MCF 10A (cell line): ENCODE measurements at regions not wholly inside any gene's neighbourhood (a gene's known extent, or its start where the extent isn't known, plus 50 kb on each side); places are given as distances from the start of the nearest gene placed in this dataset.

Experiments
- BruUV-seq: library from RNA; stranded (reverse); fragments of 400-500 nt; replicated peaks from 2 replicates; lab custom pipeline; 2021; lab: Mats Ljungman, UMichigan
- CTCF ChIA-PET: fragments of 300-600 bp; sonication (Branson Sonifier 250); formaldehyde crosslinking; extraction: SDS; loops from one replicate; lab custom pipeline; 2021; ENCODE audit warnings: antibody characterized with exemption, inconsistent platforms; lab: Yijun Ruan, JAX
- POLR2A ChIA-PET: fragments of 300-600, 350-650 bp; sonication (Branson Sonifier 250); formaldehyde crosslinking; extraction: SDS; loops from one replicate; lab custom pipeline; 2020; ENCODE audit warnings: antibody characterized with exemption, inconsistent platforms; lab: Yijun Ruan, JAX
- DNase-seq: peaks from one replicate; pipeline ENCODE4 v3.0.0-alpha.2; 2018; ENCODE audit not compliant: unreplicated experiment
- H3K27ac Mint-ChIP-seq: one replicate; pipeline ENCODE4 v1.8.0; 2022; ENCODE audit warnings: mild to moderate bottlenecking, low read depth, mixed read lengths; ENCODE audit not compliant: unreplicated experiment
- H3K27me3 Mint-ChIP-seq: one replicate; pipeline ENCODE4 v1.8.0; 2022; ENCODE audit warnings: mixed read lengths; ENCODE audit not compliant: insufficient read depth, unreplicated experiment
- H3K36me3 Mint-ChIP-seq: one replicate; pipeline ENCODE4 v1.8.0; 2022; ENCODE audit warnings: mild to moderate bottlenecking, moderate library complexity, mixed read lengths; ENCODE audit not compliant: insufficient read depth, unreplicated experiment
- H3K4me1 Mint-ChIP-seq: one replicate; pipeline ENCODE4 v1.8.0; 2022; ENCODE audit warnings: mixed read lengths; ENCODE audit not compliant: insufficient read depth, unreplicated experiment
- H3K4me3 Mint-ChIP-seq: one replicate; pipeline ENCODE4 v1.8.0; 2022; ENCODE audit warnings: mild to moderate bottlenecking, moderate library complexity, mixed read lengths; ENCODE audit not compliant: unreplicated experiment
- H3K9me3 Mint-ChIP-seq: one replicate; pipeline ENCODE4 v1.8.0; 2022; ENCODE audit warnings: mixed read lengths; ENCODE audit not compliant: unreplicated experiment
- CTCF ChIP-seq: fragments of 200-600 bp; IDR thresholded peaks from one replicate; pipeline ENCODE4 v1.8.0; 2022; ENCODE audit warnings: antibody characterized with exemption, mild to moderate bottlenecking; ENCODE audit not compliant: unreplicated experiment
- intact Hi-C: fragments of 100-400 bp; cut with micrococcal nuclease; formaldehyde crosslinking; loops from 2 replicates; pipeline ENCODE4 v1.14.1; 2022

GRCh38 chr22:44615602-44616180 is 86.3 kb upstream of the PRR5 start:
- intact Hi-C loops, result no loop called here
- POLR2A ChIA-PET, result no interaction called here

GRCh38 chr22:44615146-44615545 is 86.9 kb upstream of the PRR5 start:
- H3K4me1 Mint-ChIP-seq, result no peaks in the 10 kb centered on the region
- intact Hi-C loops, result no loop called here
- H3K4me3 Mint-ChIP-seq, result no peak overlapping the region
- TF ChIP-seq CTCF, result no peak
- BruUV-seq, result no TSS peak
- H3K9me3 Mint-ChIP-seq, result no peaks in the 10 kb centered on the region
- CTCF ChIA-PET, result interaction anchor here (1.8 kb wide), 1 partner anchor 622 kb away, joined by 5 read pairs; no protein-coding TSS in a partner anchor
- POLR2A ChIA-PET, result no interaction called here
- no peak for DNase-seq
- H3K27ac Mint-ChIP-seq, result no peak overlapping the region
- peaks cover 6% of the 10 kb centered on the region for H3K36me3 Mint-ChIP-seq
- H3K27me3 Mint-ChIP-seq, result no peaks in the 10 kb centered on the region

More at GRCh38 chr22:44615602-44616180, 86.3 kb upstream of the PRR5 start:
- Mint-ChIP-seq H3K27ac (no peak overlapping the region), H3K9me3 (no peaks in the 10 kb centered on the region), H3K27me3 (no peaks in the 10 kb centered on the region), H3K4me3 (no peak overlapping the region), H3K36me3 (peaks cover 6% of the 10 kb centered on the region), H3K4me1 (no peaks in the 10 kb centered on the region)
- CTCF ChIA-PET, result interaction anchor here (1.6 kb wide), 1 partner anchor 530 kb away, joined by 3 read pairs; no protein-coding TSS in a partner anchor
- TF ChIP-seq CTCF, result no peak
- no TSS peak for BruUV-seq
- no peak for DNase-seq

GRCh38 chr22:44613196-44613595 is 88.8 kb upstream of the PRR5 start:
- no peak for TF ChIP-seq CTCF
- H3K4me3 Mint-ChIP-seq, result no peak overlapping the region
- no peak for DNase-seq
- POLR2A ChIA-PET, result no interaction called here
- H3K27me3 Mint-ChIP-seq, result peaks cover 2% of the 10 kb centered on the region
- H3K27ac Mint-ChIP-seq, result no peak overlapping the region
- H3K4me1 Mint-ChIP-seq, result no peaks in the 10 kb centered on the region
- BruUV-seq, result no TSS peak
- H3K36me3 Mint-ChIP-seq, result peaks cover 6% of the 10 kb centered on the region
- H3K9me3 Mint-ChIP-seq, result no peaks in the 10 kb centered on the region
- intact Hi-C loops, result no loop called here
- CTCF ChIA-PET, result interaction anchor here (1.8 to 2.5 kb wide), 2 partner anchors 12 to 620 kb away, joined by 5 read pairs; no protein-coding TSS in a partner anchor

DNA sequence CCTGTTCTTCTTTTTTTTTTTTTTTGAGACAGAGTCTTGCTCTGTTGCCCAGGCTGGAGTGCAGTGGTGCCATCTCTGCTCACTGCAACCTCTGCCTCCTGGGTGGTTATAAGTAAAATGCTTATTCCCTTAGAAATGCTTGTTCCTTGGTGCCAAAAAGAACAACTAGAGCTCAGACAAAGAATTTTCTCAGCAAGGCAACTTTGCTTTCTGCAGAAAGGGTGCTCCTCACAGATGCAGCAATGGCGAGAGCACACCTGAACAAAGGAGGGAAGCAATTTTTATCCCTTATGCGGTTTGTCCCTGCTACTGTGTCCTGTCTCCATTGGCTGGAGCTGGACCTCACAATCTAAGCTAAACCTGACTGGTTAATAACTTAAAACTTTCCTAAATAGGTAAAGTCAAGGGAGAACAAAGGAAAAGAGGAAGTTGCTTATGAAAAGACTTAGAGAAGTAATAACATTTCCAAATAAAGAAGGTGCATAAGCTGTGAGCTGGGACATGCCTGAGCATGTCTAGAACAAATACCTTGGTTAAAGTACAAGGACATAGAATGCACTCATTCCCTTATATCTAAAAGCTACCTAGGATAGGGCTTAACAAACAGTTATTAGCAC is 90.0 kb upstream of the PRR5 start:
- H3K27me3 Mint-ChIP-seq, result peaks cover 14% of the 10 kb centered on the region
- H3K36me3 Mint-ChIP-seq, result peaks cover 6% of the 10 kb centered on the region
- ChIA-PET CTCF (interaction anchor here (2.3 to 2.5 kb wide), 2 partner anchors 14 to 530 kb away, joined by 4 to 5 read pairs; no protein-coding TSS in a partner anchor), POLR2A (no interaction called here)
- H3K4me1 Mint-ChIP-seq, result no peaks in the 10 kb centered on the region
- no peaks in the 10 kb centered on the region for H3K9me3 Mint-ChIP-seq
- no peak overlapping the region for H3K4me3 Mint-ChIP-seq
- intact Hi-C loops, result no loop called here
- no peak for DNase-seq
- TF ChIP-seq CTCF, result no peak
- H3K27ac Mint-ChIP-seq, result no peak overlapping the region
- no TSS peak for BruUV-seq
